ENCODE measurements at regions not wholly inside any gene's neighbourhood (a gene's known extent, or its start where the extent isn't known, plus 50 kb on each side); places are given as distances from the start of the nearest gene placed in this dataset.

DNA sequence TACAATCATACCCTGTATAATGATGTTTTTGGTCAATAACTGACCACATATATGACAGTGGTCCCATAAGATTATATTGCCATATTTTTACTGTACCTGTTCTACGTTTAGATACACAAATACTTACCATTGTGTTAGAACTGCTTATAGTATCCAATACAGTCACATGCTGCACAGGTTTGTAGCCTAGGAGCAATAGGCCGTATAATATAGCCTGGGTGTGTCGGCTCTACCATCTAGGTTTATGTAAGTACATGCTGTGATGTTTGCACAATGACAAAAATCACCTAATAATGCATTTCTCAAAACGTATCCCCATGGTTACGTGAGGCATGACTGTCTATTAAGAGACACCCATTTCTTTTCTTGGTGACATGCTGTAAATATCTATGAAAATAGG is 55.0 kb upstream of the APCDD1 start:
- Histone ChIP-seq H3K4me3 (ENCODE audit: low read length) (no peak overlapping the region), H3F3A (ENCODE audit: insufficient read depth, low read length, poor library complexity, severe bottlenecking) (no peaks in the 10 kb centered on the region), H3K9me2 (ENCODE audit: insufficient read depth, low read length) (no peaks in the 10 kb centered on the region), H3K27ac (ENCODE audit: low read length) (no peak overlapping the region), H3K79me2 (replicated peaks; ENCODE audit: insufficient read depth, low read length) (no peaks in the 10 kb centered on the region), H3K4me2 (ENCODE audit: low read length) (no peak overlapping the region), H3K36me3 (ENCODE audit: insufficient read depth, low read length) (no peaks in the 10 kb centered on the region), H4K20me1 (ENCODE audit: insufficient read depth) (no peaks in the 10 kb centered on the region), H3K9me3 (ENCODE audit: low read length) (no peaks in the 10 kb centered on the region), H3K27me3 (ENCODE audit: insufficient read depth, low read depth, low read length) (no peaks in the 10 kb centered on the region), H2AFZ (ENCODE audit: low read depth, low read length) (no peak overlapping the region), H3K9ac (ENCODE audit: low read length) (no peak overlapping the region)
- TF ChIP-seq, protein P1, sequence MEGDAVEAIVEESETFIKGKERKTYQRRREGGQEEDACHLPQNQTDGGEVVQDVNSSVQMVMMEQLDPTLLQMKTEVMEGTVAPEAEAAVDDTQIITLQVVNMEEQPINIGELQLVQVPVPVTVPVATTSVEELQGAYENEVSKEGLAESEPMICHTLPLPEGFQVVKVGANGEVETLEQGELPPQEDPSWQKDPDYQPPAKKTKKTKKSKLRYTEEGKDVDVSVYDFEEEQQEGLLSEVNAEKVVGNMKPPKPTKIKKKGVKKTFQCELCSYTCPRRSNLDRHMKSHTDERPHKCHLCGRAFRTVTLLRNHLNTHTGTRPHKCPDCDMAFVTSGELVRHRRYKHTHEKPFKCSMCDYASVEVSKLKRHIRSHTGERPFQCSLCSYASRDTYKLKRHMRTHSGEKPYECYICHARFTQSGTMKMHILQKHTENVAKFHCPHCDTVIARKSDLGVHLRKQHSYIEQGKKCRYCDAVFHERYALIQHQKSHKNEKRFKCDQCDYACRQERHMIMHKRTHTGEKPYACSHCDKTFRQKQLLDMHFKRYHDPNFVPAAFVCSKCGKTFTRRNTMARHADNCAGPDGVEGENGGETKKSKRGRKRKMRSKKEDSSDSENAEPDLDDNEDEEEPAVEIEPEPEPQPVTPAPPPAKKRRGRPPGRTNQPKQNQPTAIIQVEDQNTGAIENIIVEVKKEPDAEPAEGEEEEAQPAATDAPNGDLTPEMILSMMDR (IDR thresholded peaks at IDR 0.05; ENCODE audit: poor library complexity, severe bottlenecking) = no peak
- no peak for TF ChIP-seq SMC3 (conservative IDR thresholded peaks at IDR 0.05; ENCODE audit: poor library complexity)
- no peak for TF ChIP-seq EZH2 (IDR thresholded peaks at IDR 0.05; ENCODE audit: borderline replicate concordance, insufficient read depth, low read length, poor library complexity, severe bottlenecking)
- TF ChIP-seq EP300 (conservative IDR thresholded peaks at IDR 0.05; ENCODE audit: poor library complexity, severe bottlenecking) = no peak
- no peak for TF ChIP-seq TAF1 (IDR thresholded peaks at IDR 0.05; ENCODE audit: low read depth)
- TF ChIP-seq POLR2AphosphoS5 (IDR thresholded peaks at IDR 0.05) = no peak
- no peak for TF ChIP-seq MXI1 (conservative IDR thresholded peaks at IDR 0.05; ENCODE audit: poor library complexity, severe bottlenecking)
- TF ChIP-seq, protein P2, sequence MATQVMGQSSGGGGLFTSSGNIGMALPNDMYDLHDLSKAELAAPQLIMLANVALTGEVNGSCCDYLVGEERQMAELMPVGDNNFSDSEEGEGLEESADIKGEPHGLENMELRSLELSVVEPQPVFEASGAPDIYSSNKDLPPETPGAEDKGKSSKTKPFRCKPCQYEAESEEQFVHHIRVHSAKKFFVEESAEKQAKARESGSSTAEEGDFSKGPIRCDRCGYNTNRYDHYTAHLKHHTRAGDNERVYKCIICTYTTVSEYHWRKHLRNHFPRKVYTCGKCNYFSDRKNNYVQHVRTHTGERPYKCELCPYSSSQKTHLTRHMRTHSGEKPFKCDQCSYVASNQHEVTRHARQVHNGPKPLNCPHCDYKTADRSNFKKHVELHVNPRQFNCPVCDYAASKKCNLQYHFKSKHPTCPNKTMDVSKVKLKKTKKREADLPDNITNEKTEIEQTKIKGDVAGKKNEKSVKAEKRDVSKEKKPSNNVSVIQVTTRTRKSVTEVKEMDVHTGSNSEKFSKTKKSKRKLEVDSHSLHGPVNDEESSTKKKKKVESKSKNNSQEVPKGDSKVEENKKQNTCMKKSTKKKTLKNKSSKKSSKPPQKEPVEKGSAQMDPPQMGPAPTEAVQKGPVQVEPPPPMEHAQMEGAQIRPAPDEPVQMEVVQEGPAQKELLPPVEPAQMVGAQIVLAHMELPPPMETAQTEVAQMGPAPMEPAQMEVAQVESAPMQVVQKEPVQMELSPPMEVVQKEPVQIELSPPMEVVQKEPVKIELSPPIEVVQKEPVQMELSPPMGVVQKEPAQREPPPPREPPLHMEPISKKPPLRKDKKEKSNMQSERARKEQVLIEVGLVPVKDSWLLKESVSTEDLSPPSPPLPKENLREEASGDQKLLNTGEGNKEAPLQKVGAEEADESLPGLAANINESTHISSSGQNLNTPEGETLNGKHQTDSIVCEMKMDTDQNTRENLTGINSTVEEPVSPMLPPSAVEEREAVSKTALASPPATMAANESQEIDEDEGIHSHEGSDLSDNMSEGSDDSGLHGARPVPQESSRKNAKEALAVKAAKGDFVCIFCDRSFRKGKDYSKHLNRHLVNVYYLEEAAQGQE (IDR thresholded peaks at IDR 0.05; ENCODE audit: borderline replicate concordance) = no peak
- TF ChIP-seq RAD21 (conservative IDR thresholded peaks at IDR 0.05) = no peak

DNA sequence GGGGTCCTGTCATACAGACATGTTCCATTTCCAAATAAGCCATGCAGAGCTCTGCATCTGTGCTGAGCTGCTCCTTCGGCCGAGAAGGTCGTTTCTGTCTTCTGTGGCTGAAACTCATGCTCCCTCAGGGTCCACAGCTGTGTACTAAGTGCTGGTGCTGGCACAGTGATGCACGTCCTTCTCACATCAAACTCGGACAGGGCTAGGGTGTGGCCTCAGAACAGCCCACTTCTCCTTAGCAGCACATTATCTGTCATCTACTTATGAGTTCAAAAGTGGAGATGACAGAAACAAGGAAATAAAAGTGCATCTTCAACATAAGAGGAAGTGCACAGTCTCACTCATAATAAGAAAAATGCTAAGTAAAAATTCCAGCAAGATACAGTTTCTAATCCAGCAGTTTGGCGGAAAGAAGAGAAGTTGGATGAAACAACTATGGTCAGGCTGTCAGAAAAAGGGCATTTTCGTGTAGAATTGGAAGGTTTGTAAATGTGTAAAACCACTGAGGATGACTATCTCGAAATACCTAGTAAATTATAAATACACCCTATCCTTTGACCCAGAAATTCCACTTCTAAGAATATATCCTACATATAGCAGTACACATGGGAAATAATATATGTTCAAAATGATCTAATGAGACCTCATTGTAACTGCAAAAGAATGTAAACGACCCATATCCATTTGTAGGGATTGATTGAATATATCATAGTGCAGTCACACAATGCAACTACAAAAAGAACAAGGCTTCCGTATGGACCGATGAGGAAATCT is 53.7 kb upstream of the APCDD1 start:
- TF ChIP-seq RAD21 (conservative IDR thresholded peaks at IDR 0.05) (no peak), EP300 (conservative IDR thresholded peaks at IDR 0.05; ENCODE audit: poor library complexity, severe bottlenecking) (no peak), SMC3 (conservative IDR thresholded peaks at IDR 0.05; ENCODE audit: poor library complexity) (no peak), TAF1 (IDR thresholded peaks at IDR 0.05; ENCODE audit: low read depth) (no peak), MXI1 (conservative IDR thresholded peaks at IDR 0.05; ENCODE audit: poor library complexity, severe bottlenecking) (no peak), POLR2AphosphoS5 (IDR thresholded peaks at IDR 0.05) (no peak), EZH2 (IDR thresholded peaks at IDR 0.05; ENCODE audit: borderline replicate concordance, insufficient read depth, low read length, poor library complexity, severe bottlenecking) (no peak)
- TF ChIP-seq, protein P1 (IDR thresholded peaks at IDR 0.05; ENCODE audit: poor library complexity, severe bottlenecking) = no peak
- TF ChIP-seq, protein P2 (IDR thresholded peaks at IDR 0.05; ENCODE audit: borderline replicate concordance) = no peak
- no peaks in the 10 kb centered on the region for H3K36me3 ChIP-seq (ENCODE audit: insufficient read depth, low read length)
- no peaks in the 10 kb centered on the region for H3F3A ChIP-seq (ENCODE audit: insufficient read depth, low read length, poor library complexity, severe bottlenecking)
- H3K79me2 ChIP-seq (replicated peaks; ENCODE audit: insufficient read depth, low read length) = no peaks in the 10 kb centered on the region
- no peaks in the 10 kb centered on the region for H4K20me1 ChIP-seq (ENCODE audit: insufficient read depth)
- no peaks in the 10 kb centered on the region for H3K27me3 ChIP-seq (ENCODE audit: insufficient read depth, low read depth, low read length)
- no peak overlapping the region for H3K9ac ChIP-seq (ENCODE audit: low read length)
- no peak overlapping the region for H3K27ac ChIP-seq (ENCODE audit: low read length)
- no peaks in the 10 kb centered on the region for H3K9me2 ChIP-seq (ENCODE audit: insufficient read depth, low read length)
- H3K4me3 ChIP-seq (ENCODE audit: low read length) = no peak overlapping the region
- H3K4me2 ChIP-seq (ENCODE audit: low read length) = no peak overlapping the region
- no peak overlapping the region for H2AFZ ChIP-seq (ENCODE audit: low read depth, low read length)
- H3K9me3 ChIP-seq (ENCODE audit: low read length) = no peaks in the 10 kb centered on the region
